ENCODE measurements at regions not wholly inside any gene's neighbourhood (a gene's known extent, or its start where the extent isn't known, plus 50 kb on each side); places are given as distances from the start of the nearest gene placed in this dataset.

- CTCF ChIA-PET = no interaction called here
- dilution Hi-C loops (cut with MboI; ENCODE audit: extremely low pct_ligation_motif_present, low sequenced_read_pairs) (no loop called here), intact Hi-C loops (cut with micrococcal nuclease) (loop anchor here (10.0 kb wide), 1 partner anchor 235 kb away; the partner anchor contains the start of gene ARGLU1)
- no peaks in the 10 kb centered on the region for H3K79me2 ChIP-seq (ENCODE audit: control insufficient read depth, insufficient read depth, low read length)
- peaks cover 0 to 4% of the 10 kb centered on the region in 2 experiments for H3K27me3 ChIP-seq (ENCODE audit: control insufficient read depth in 2 of 2, insufficient read depth in 2 of 2, low read length in 2 of 2)
- H3K9ac ChIP-seq (replicated peaks; ENCODE audit: extremely low read depth, insufficient read depth, low read length) = no peak overlapping the region
- H3K27ac ChIP-seq (ENCODE audit: insufficient read depth, low read depth, low read length) = no peak overlapping the region
- H3K4me1 ChIP-seq (ENCODE audit: control insufficient read depth, extremely low read depth, insufficient read depth, low read length) = no peaks in the 10 kb centered on the region
- no peaks in the 10 kb centered on the region for H4K20me1 ChIP-seq (replicated peaks; ENCODE audit: control insufficient read depth, extremely low read depth, insufficient read depth, low read length)
- no peaks in the 10 kb centered on the region for H3K9me1 ChIP-seq (replicated peaks; ENCODE audit: control insufficient read depth, extremely low read depth, insufficient read depth, low read length)
- no peaks in the 10 kb centered on the region for H3K36me3 ChIP-seq (ENCODE audit: control insufficient read depth in 2 of 2, extremely low read depth in 1 of 2, insufficient read depth in 2 of 2, low read length in 2 of 2)
- TF ChIP-seq GATA2 (IDR thresholded peaks at IDR 0.05; ENCODE audit: insufficient read depth, insufficient read length, low read depth, low read length) = no peak
- no peak for TF ChIP-seq MYC (IDR thresholded peaks at IDR 0.05; ENCODE audit: low read depth, low read length)
- TF ChIP-seq POLR2AphosphoS5 (IDR thresholded peaks at IDR 0.05; ENCODE audit: insufficient read depth, low read depth, low read length) = no peak
- no peak for TF ChIP-seq JUN (IDR thresholded peaks at IDR 0.05; ENCODE audit: borderline replicate concordance, insufficient read depth, insufficient read length, low read depth)
- TF ChIP-seq, protein P1, sequence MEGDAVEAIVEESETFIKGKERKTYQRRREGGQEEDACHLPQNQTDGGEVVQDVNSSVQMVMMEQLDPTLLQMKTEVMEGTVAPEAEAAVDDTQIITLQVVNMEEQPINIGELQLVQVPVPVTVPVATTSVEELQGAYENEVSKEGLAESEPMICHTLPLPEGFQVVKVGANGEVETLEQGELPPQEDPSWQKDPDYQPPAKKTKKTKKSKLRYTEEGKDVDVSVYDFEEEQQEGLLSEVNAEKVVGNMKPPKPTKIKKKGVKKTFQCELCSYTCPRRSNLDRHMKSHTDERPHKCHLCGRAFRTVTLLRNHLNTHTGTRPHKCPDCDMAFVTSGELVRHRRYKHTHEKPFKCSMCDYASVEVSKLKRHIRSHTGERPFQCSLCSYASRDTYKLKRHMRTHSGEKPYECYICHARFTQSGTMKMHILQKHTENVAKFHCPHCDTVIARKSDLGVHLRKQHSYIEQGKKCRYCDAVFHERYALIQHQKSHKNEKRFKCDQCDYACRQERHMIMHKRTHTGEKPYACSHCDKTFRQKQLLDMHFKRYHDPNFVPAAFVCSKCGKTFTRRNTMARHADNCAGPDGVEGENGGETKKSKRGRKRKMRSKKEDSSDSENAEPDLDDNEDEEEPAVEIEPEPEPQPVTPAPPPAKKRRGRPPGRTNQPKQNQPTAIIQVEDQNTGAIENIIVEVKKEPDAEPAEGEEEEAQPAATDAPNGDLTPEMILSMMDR (IDR thresholded peaks at IDR 0.05; ENCODE audit: extremely low read depth in 1 of 2, insufficient read depth in 1 of 2, low read depth in 1 of 2, low read length in 2 of 2) = no peak
- TF ChIP-seq, protein P2, sequence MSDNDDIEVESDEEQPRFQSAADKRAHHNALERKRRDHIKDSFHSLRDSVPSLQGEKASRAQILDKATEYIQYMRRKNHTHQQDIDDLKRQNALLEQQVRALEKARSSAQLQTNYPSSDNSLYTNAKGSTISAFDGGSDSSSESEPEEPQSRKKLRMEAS (IDR thresholded peaks at IDR 0.05; ENCODE audit: insufficient read depth, insufficient read length) = no peak
- no peak for TF ChIP-seq FOS (IDR thresholded peaks at IDR 0.05; ENCODE audit: borderline replicate concordance, insufficient read depth, low read length)
- TF ChIP-seq POLR2A (IDR thresholded peaks at IDR 0.05; ENCODE audit: low read depth, low read length) = no peak
- no peak for TF ChIP-seq EZH2 (IDR thresholded peaks at IDR 0.05; ENCODE audit: borderline replicate concordance, low read depth, low read length, severe bottlenecking)
- FAIRE-seq = no peak
- H3K4me2 ChIP-seq (ENCODE audit: insufficient read depth, low read length) = no peak overlapping the region
- BruUV-seq (replicated peaks) = no TSS peak
- DNase-seq (ENCODE audit: low read depth, low spot score) = no peak
- no peak overlapping the region for H2AFZ ChIP-seq (ENCODE audit: low read depth, low read length)
- POLR2A ChIA-PET = no interaction called here
- H3K9me3 ChIP-seq (replicated peaks; ENCODE audit: control insufficient read depth, insufficient read depth, low read length) = no peaks in the 10 kb centered on the region
- H3K4me3 ChIP-seq (replicated peaks in 1 of 3; ENCODE audit: insufficient read depth in 1 of 3, low read depth in 1 of 3, low read length in 3 of 3) = no peak overlapping the region
These were observed 231.9 kb upstream of the ARGLU1 start for GRCh38 chr13:106799781-106800335.
